Prostate gland (tissue), 2 donors: ENCODE measurements at regions not wholly inside any gene's neighbourhood (a gene's known extent, or its start where the extent isn't known, plus 50 kb on each side); places are given as distances from the start of the nearest gene placed in this dataset.

Experiments used
- POLR2A ChIP-seq: fragments of 450-650 bp; IDR thresholded peaks from one replicate; pipeline ENCODE4 v1.6.1; 2016; ENCODE audit warnings: antibody characterized with exemption, mild to moderate bottlenecking
- POLR2AphosphoS5 ChIP-seq: sonication (generic); formaldehyde crosslinking; IDR thresholded peaks from one replicate; pipeline ENCODE4 v1.6.1; 2017; ENCODE audit warnings: antibody characterized with exemption
- TF ChIP-seq, protein P1 (sequence below), 4 experiments: fragments of 200-600 bp in 2 of 4; fragments of 450-650 bp in 2 of 4; sonication (generic) in 2 of 4; IDR thresholded peaks; 1 replicate in 3 of 4; 2 replicates in 1 of 4; pipeline ENCODE4 v1.5.1; 2016 to 2019; ENCODE audit warnings: antibody characterized with exemption in 4 of 4, mild to moderate bottlenecking in 2 of 4, moderate library complexity in 2 of 4

GRCh38 chr2:175560521-175561169, 379.1 kb upstream of the ATP5MC3 start:
- TF ChIP-seq, protein P1, sequence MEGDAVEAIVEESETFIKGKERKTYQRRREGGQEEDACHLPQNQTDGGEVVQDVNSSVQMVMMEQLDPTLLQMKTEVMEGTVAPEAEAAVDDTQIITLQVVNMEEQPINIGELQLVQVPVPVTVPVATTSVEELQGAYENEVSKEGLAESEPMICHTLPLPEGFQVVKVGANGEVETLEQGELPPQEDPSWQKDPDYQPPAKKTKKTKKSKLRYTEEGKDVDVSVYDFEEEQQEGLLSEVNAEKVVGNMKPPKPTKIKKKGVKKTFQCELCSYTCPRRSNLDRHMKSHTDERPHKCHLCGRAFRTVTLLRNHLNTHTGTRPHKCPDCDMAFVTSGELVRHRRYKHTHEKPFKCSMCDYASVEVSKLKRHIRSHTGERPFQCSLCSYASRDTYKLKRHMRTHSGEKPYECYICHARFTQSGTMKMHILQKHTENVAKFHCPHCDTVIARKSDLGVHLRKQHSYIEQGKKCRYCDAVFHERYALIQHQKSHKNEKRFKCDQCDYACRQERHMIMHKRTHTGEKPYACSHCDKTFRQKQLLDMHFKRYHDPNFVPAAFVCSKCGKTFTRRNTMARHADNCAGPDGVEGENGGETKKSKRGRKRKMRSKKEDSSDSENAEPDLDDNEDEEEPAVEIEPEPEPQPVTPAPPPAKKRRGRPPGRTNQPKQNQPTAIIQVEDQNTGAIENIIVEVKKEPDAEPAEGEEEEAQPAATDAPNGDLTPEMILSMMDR (IDR thresholded peaks at IDR 0.05), result no peak
- TF ChIP-seq POLR2A (no peak), POLR2AphosphoS5 (no peak)
